Colonic mucosa (tissue), 4 donors: ENCODE measurements at regions not wholly inside any gene's neighbourhood (a gene's known extent, or its start where the extent isn't known, plus 50 kb on each side); places are given as distances from the start of the nearest gene placed in this dataset.
A peak's percentile ranks its signal among the peaks of the same experiment; 100 is the strongest.

Source experiments
- DNase-seq: peaks from one replicate; pipeline ENCODE4 v3.0.0-alpha.2; 2020
- H3K27ac ChIP-seq: fragments of 200-600 bp; one replicate; pipeline ENCODE4 v1.8.0; 2021
- H3K27me3 ChIP-seq: fragments of 200-600 bp; one replicate; pipeline ENCODE4 v1.8.0; 2021
- H3K36me3 ChIP-seq: fragments of 200-600 bp; one replicate; pipeline ENCODE4 v1.8.0; 2021
- H3K4me1 ChIP-seq: fragments of 200-600 bp; one replicate; pipeline ENCODE4 v1.8.0; 2021; ENCODE audit warnings: mild to moderate bottlenecking
- H3K4me3 ChIP-seq: fragments of 200-600 bp; one replicate; pipeline ENCODE4 v1.8.0; 2021
- H3K9ac ChIP-seq, 2 donors: one replicate each; pipeline ENCODE4 v1.7.0; 2013; ENCODE audit warnings: control low read depth in 2 of 2, low read depth in 2 of 2, low read length in 2 of 2
- H3K9me3 ChIP-seq: fragments of 200-600 bp; one replicate; pipeline ENCODE4 v1.8.0; 2021
- intact Hi-C: fragments of 100-400 bp; cut with DNase I; formaldehyde crosslinking; loops from one replicate; pipeline ENCODE4 v1.14.1; 2022
- TF ChIP-seq, protein P1 (sequence below): fragments of 200-600 bp; IDR thresholded peaks from one replicate; pipeline ENCODE4 v1.8.0; 2022; ENCODE audit warnings: antibody characterized with exemption, mild to moderate bottlenecking
- donor health status: healthy.
- donor health status: DM: no; HTN: no; CAD: no.
- donor health status: DM: no; HTN: no; CAD: no.

DNA sequence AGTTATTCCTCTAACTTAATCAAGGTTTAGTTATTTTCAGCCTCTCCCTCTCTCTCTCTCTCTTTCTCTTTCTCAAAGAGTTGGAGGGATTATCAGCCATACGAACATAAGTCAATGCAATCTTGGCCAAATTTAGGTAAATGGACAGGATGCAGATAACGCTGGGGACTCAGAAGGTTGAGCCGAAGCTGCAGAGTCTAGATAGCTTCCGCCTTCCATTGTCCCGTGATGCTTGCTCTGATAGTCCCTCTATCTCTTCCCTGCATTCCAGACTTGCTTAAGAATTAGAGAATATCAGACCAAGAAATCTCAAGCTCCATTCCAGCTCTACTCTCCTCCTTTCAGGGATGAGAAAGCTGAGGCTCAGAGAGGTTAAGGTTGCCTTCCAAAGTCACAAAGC, 502.8 kb upstream of the TNP1 start:
- H3K4me1 ChIP-seq = no peaks in the 10 kb centered on the region
- TF ChIP-seq, protein P1, sequence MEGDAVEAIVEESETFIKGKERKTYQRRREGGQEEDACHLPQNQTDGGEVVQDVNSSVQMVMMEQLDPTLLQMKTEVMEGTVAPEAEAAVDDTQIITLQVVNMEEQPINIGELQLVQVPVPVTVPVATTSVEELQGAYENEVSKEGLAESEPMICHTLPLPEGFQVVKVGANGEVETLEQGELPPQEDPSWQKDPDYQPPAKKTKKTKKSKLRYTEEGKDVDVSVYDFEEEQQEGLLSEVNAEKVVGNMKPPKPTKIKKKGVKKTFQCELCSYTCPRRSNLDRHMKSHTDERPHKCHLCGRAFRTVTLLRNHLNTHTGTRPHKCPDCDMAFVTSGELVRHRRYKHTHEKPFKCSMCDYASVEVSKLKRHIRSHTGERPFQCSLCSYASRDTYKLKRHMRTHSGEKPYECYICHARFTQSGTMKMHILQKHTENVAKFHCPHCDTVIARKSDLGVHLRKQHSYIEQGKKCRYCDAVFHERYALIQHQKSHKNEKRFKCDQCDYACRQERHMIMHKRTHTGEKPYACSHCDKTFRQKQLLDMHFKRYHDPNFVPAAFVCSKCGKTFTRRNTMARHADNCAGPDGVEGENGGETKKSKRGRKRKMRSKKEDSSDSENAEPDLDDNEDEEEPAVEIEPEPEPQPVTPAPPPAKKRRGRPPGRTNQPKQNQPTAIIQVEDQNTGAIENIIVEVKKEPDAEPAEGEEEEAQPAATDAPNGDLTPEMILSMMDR = no peak
- H3K4me3 ChIP-seq = no peak overlapping the region
- H3K27ac ChIP-seq = no peak overlapping the region
- H3K27me3 ChIP-seq = no peaks in the 10 kb centered on the region
- H3K9me3 ChIP-seq = no peaks in the 10 kb centered on the region
- H3K9ac ChIP-seq = no peak overlapping the region
- DNase-seq = no peak
- intact Hi-C loops = no loop called here
- H3K36me3 ChIP-seq = no peaks in the 10 kb centered on the region

DNA sequence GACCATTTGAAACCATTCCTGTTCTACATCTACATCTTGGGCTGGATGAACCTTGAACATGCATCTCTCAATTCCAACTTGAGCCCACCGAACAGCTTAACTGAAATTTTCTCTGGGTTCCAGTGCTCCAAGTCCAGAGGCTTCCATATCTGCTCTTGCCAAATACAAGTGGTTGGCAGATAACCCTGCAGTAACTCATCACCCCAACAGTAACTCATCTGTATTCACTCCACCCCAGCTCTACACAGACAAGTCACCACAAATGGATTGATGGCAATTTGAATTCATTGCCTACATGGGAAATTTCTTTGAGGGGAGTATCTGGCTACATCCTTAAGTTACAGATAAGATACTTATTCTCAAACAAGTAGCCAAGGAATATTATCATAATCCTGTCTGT, 502.4 kb upstream of the TNP1 start:
- H3K27ac ChIP-seq = no peak overlapping the region
- no peak for DNase-seq

DNA sequence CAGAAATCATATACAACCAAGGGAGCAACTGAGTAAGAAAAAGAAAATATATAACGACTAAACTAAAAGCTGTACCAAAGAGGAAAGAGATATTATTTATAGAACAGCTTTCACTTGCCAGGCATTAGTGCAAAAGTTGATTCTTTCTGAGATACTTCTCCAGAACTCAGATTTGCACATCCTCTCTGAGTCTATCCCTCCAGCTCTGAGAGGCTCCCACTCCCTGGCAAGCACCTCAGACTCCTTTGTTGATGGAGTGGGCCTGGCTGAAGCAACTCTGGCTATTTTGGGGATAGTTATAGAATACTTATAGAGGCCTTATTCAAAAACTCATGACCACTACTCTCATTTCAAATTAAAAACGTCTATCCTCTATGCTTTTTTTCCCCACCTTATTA, 501.6 kb upstream of the TNP1 start:
- Histone ChIP-seq H3K9me3 (no peaks in the 10 kb centered on the region), H3K36me3 (no peaks in the 10 kb centered on the region), H3K27ac (peak overlapping the region; percentile 29), H3K4me3 (no peak overlapping the region), H3K4me1 (no peaks in the 10 kb centered on the region), H3K9ac (no peak overlapping the region), H3K27me3 (no peaks in the 10 kb centered on the region)
- DNase-seq = peak; percentile 24
- intact Hi-C loops = no loop called here
- TF ChIP-seq, protein P1 = no peak

More for the DNA sequence above, 502.4 kb upstream of the TNP1 start:
- Histone ChIP-seq H3K27me3 (no peaks in the 10 kb centered on the region), H3K9ac (no peak overlapping the region), H3K36me3 (no peaks in the 10 kb centered on the region), H3K4me3 (no peak overlapping the region), H3K9me3 (no peaks in the 10 kb centered on the region), H3K4me1 (no peaks in the 10 kb centered on the region)
- TF ChIP-seq, protein P1 = no peak
- intact Hi-C loops = no loop called here

DNA sequence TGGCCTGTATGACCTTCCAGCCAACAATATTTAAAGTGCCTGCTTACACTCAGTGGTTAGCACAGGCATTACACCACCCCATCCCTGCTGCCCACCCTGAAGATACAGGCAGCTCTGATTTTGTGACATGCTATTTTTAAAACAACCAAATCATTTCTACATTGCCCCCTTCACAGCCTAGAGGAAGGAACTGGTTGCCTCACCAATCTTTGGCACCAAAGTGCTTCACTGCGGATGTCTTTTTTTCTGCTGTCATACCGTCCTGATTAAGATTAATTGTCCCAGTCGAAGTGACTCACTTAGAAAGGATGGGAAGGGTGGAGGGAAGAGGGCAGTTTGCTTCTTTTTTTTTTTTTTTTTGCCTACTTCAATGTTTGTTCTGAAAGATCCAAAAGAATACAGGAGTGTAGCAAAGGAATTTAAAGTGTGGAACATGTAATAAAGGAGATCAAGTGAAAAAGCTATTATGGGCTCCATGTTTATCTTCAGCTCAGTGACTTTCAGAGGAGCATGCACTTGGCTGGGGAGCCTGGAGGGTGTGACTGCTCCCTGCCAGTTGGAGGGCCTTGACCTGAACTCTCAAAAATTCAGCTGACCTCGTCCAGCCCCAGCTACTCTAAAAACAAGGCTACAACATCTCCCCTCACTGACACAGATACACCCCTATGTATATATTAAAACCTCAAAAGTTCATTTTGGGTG, 501.1 kb upstream of the TNP1 start:
- intact Hi-C loops = no loop called here
- Histone ChIP-seq H3K4me1 (no peaks in the 10 kb centered on the region), H3K9ac (no peak overlapping the region), H3K4me3 (no peak overlapping the region), H3K36me3 (no peaks in the 10 kb centered on the region), H3K27me3 (no peaks in the 10 kb centered on the region), H3K9me3 (no peaks in the 10 kb centered on the region), H3K27ac (peak overlapping the region; percentile 29)
- TF ChIP-seq, protein P1 = no peak
- DNase-seq = no peak

DNA sequence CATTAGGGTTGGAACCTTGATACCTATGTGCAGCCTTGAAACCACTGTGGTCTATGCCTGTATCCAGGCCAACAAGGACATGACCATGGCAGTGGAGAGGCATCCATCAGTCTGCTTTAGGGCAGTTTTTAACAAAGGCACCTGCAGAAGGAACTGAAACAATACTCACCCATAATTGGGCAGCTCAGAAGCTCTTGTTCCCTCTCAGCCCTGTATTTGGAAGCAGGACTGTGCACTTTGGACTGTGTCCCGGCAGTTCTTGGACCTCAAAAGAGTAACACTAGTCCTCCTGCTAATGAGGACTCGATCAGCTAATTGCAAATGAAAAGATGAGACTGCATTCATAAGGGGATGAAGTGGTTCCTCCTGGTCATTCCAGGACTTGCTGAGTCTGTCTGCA, 500.2 kb upstream of the TNP1 start:
- H3K36me3 ChIP-seq = no peaks in the 10 kb centered on the region
- H3K9me3 ChIP-seq = no peaks in the 10 kb centered on the region
- H3K27me3 ChIP-seq = no peaks in the 10 kb centered on the region
- intact Hi-C loops = no loop called here
- no peak overlapping the region for H3K27ac ChIP-seq
- DNase-seq = no peak
- TF ChIP-seq, protein P1 = no peak
- H3K9ac ChIP-seq = no peak overlapping the region
- H3K4me1 ChIP-seq = no peaks in the 10 kb centered on the region
- H3K4me3 ChIP-seq = no peak overlapping the region
